Ishikawa (cell line): ENCODE measurements at regions not wholly inside any gene's neighbourhood (a gene's known extent, or its start where the extent isn't known, plus 50 kb on each side); places are given as distances from the start of the nearest gene placed in this dataset.

Experiments used
- CEBPB ChIP-seq: IDR thresholded peaks from 2 replicates; pipeline ENCODE4 v1.6.1; 2012
- CREB1 ChIP-seq: IDR thresholded peaks from 2 replicates; pipeline ENCODE4 v1.6.1; 2012; ENCODE audit warnings: low read depth
- EGR1 ChIP-seq: IDR thresholded peaks from 2 replicates; pipeline ENCODE4 v1.6.1; 2012
- EP300 ChIP-seq: IDR thresholded peaks from 2 replicates; pipeline ENCODE4 v1.6.1; 2012; ENCODE audit warnings: borderline replicate concordance
- FOXM1 ChIP-seq: IDR thresholded peaks from 2 replicates; pipeline ENCODE4 v1.6.1; 2012; ENCODE audit warnings: low read depth, borderline replicate concordance
- MAX ChIP-seq: IDR thresholded peaks from 2 replicates; pipeline ENCODE4 v1.6.1; 2012
- NFIC ChIP-seq: IDR thresholded peaks from 2 replicates; pipeline ENCODE4 v1.6.1; 2012
- RAD21 ChIP-seq: IDR thresholded peaks from 2 replicates; pipeline ENCODE4 v1.6.1; 2012; ENCODE audit warnings: low read depth
- TAF1 ChIP-seq: IDR thresholded peaks from 2 replicates; pipeline ENCODE4 v1.6.1; 2012; ENCODE audit warnings: low read depth, mild to moderate bottlenecking
- TCF12 ChIP-seq: IDR thresholded peaks from 2 replicates; pipeline ENCODE4 v1.6.1; 2012; ENCODE audit warnings: low read depth
- TEAD4 ChIP-seq: IDR thresholded peaks from 2 replicates; pipeline ENCODE4 v1.6.1; 2012
- USF1 ChIP-seq: IDR thresholded peaks from 2 replicates; pipeline ENCODE4 v1.6.1; 2012
- YY1 ChIP-seq: IDR thresholded peaks from 2 replicates; pipeline ENCODE4 v1.6.1; 2012; ENCODE audit warnings: low read depth
- ZBTB7A ChIP-seq: IDR thresholded peaks from 2 replicates; pipeline ENCODE4 v1.6.1; 2012; ENCODE audit warnings: low read depth
- TF ChIP-seq, protein P1 (sequence below): IDR thresholded peaks from 2 replicates; pipeline ENCODE4 v1.6.1; 2012; ENCODE audit warnings: low read depth, mild to moderate bottlenecking

GRCh38 chr3:621714-622113 lies 425.2 kb downstream of the CHL1 start:
- TF ChIP-seq MAX (no peak), USF1 (no peak), EP300 (no peak), TCF12 (no peak)

GRCh38 chr3:622314-622713 lies 425.8 kb downstream of the CHL1 start:
- TF ChIP-seq CREB1 (no peak), EGR1 (no peak), USF1 (no peak), EP300 (no peak), TAF1 (no peak), TCF12 (no peak), ZBTB7A (no peak), RAD21 (no peak), CEBPB (no peak), YY1 (no peak), FOXM1 (no peak)
- TF ChIP-seq, protein P1, sequence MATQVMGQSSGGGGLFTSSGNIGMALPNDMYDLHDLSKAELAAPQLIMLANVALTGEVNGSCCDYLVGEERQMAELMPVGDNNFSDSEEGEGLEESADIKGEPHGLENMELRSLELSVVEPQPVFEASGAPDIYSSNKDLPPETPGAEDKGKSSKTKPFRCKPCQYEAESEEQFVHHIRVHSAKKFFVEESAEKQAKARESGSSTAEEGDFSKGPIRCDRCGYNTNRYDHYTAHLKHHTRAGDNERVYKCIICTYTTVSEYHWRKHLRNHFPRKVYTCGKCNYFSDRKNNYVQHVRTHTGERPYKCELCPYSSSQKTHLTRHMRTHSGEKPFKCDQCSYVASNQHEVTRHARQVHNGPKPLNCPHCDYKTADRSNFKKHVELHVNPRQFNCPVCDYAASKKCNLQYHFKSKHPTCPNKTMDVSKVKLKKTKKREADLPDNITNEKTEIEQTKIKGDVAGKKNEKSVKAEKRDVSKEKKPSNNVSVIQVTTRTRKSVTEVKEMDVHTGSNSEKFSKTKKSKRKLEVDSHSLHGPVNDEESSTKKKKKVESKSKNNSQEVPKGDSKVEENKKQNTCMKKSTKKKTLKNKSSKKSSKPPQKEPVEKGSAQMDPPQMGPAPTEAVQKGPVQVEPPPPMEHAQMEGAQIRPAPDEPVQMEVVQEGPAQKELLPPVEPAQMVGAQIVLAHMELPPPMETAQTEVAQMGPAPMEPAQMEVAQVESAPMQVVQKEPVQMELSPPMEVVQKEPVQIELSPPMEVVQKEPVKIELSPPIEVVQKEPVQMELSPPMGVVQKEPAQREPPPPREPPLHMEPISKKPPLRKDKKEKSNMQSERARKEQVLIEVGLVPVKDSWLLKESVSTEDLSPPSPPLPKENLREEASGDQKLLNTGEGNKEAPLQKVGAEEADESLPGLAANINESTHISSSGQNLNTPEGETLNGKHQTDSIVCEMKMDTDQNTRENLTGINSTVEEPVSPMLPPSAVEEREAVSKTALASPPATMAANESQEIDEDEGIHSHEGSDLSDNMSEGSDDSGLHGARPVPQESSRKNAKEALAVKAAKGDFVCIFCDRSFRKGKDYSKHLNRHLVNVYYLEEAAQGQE = no peak

GRCh38 chr3:623914-624545 lies 427.5 kb downstream of the CHL1 start:
- TF ChIP-seq MAX (no peak), TCF12 (no peak), RAD21 (no peak), TAF1 (no peak), CREB1 (no peak), YY1 (no peak), ZBTB7A (no peak), USF1 (no peak), EP300 (no peak), NFIC (no peak), EGR1 (no peak)
- TF ChIP-seq, protein P1 = no peak

DNA sequence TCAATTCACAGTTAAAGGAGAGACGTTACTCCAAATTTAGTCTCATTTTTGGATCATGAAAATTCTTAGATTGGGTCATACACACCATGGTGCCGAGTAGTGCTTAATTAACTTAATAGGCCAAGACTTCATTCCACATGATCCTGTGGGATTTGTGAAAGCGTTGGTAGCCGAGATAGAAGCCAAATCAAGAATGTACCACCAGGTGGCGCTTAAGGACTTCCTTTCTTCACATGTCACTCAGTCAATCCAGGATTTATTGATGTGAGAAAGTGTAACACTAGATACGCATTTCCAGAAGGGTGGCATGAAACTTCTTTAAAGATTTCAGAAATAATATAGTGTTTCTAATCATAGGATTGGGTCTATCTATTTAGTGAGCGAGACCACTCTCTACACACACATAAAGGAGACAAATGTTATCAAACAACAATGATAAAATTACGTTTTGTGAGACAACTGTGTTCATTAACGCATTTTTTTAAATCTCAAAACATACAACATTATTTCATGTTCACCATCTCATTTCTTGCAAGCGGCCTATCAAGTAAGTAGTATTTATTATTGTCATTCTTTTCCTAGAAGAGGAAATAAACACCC lies 436.1 kb downstream of the CHL1 start:
- TF ChIP-seq EP300 (no peak), RAD21 (peak; percentile 63), CREB1 (no peak)

DNA sequence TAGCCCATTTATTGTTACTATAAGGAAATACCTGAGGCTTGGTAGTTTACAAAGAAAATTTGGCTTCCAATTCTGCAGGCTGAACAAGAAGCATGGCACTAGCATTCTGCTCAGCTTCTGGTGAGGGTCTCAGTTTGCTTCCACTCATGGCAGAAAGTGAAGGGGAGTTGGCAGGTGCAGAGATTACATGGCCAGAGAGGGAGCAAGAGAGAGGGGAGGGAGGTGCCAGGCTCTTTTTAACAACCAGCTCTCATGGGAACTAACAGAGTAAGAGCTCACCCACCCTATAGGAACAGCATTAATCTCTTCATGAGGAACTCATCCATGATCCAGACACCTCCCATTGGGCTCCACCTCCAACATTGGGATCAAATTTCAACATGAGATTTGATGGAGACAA lies 437.9 kb downstream of the CHL1 start:
- TF ChIP-seq, protein P1 = no peak
- TF ChIP-seq EP300 (no peak), RAD21 (no peak), MAX (no peak), YY1 (no peak), TCF12 (no peak), CEBPB (no peak), CREB1 (no peak), TEAD4 (no peak), NFIC (no peak), ZBTB7A (no peak)
